DMS114 treated with DMSO at 0.1 percent for 48 hours (cell line): ENCODE measurements at regions not wholly inside any gene's neighbourhood (a gene's known extent, or its start where the extent isn't known, plus 50 kb on each side); places are given as distances from the start of the nearest gene placed in this dataset.
"Not testable (repeated sequence)": the region's sequence is repeated elsewhere in the genome, so short reads cannot be mapped to it uniquely, and the experiment has no call there.

Experiments used
- DNase-seq: peaks from one replicate; lab custom pipeline; 2025; ENCODE audit not compliant: unreplicated experiment; lab: John Stamatoyannopoulos, UW

DNA sequence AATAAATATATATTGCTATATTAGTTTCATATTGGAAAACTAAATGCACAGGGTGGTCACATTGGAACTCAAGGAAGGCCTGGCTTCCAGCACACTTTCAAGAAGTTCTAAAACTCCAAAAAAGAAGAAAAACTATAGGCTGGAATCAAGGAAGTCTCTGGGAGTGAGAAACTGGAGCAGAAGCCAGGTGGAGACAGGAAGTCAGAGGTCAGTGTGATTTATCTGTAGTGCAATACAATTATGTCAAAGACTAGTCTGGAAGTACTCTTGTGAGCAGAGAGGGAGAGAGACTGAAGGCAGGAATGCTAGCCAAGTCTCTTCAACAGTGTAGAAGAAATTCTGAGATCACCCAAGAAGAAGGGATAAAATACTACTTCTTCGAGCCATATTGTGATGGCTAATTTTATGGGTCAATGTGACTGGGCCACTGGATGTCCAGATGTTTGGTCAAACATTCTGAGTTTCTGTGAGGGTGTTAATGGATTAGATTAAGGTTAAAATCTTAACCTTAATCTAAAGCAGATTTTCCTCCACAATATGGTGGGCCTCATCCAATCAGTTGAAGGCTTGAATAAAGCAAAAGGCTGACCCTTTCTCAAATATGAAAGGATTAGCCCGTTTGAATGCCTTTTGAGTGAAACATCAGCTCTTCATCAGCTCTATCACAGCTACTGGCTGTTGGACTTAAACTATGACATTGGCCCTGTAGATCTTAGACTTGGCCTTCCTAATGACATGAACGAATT lies 208.0 kb downstream of the TDRD15 start:
- DNase-seq: no peak

DNA sequence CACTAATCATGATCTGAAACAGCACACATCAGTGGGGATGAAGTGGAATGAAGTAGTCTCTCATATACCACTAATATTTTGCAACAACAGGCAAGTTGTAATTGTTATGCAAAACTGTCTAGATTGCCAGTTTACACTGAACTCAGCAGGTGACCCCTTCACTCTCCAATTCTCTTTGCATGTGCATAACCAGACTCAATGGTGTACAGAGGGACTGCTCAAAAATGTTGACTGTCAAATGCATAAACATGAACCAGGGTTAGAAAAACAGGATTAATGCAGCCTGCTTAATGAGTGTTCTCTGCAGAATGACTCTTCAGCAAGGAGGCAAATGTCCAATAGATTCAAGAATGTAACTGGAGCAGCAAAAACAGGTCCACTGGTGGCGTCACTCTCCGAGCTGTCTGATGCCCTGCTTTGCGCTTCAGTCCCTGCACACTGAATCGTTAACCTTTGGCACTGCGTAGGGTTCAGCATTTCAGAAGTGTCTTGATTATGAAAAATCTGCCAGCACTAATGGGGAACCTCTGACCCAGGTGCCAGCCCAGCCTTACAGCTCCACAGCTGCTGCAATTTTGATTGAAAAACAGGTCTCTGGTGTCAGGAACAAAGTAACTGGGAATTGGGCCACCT lies 209.3 kb downstream of the TDRD15 start:
- DNase-seq: no peak

DNA sequence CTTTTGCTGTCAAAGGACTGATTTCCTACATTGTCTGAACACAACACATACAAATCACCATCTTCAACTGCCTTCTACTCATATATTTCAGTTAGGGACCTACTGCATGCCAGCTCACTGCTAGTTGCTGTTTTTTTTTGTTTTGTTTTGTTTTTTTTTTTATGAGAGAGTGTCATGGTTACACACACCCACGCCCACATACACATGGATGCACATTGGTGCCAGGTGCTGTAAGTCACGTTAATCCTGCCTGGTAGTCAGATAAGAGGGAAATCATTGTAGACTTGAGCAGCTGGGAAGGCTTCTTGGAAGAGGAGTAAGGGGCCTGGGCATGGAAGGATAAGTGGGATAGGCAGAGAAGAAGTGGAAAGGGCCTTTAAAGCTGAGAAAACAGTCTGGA lies 209.9 kb downstream of the TDRD15 start:
- no peak for DNase-seq

DNA sequence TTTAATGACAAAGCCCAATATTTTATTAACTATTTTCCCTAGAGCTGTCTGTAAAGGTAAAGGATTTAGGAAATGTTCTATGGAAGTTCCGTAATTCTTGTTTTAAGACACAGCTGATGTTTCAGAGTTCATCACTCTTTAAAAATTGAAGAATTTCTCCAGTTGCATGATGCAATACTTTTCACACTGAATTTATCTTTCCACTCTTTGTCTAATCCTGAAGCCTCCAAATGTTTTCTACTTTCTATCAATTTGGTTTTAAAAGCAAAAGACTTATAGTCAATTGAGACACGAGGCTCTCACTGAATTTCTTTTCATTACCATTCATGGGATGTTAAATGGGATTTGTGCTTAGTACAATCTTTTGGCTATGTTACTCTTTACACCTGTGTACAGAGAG lies 223.2 kb downstream of the TDRD15 start:
- no peak for DNase-seq

DNA sequence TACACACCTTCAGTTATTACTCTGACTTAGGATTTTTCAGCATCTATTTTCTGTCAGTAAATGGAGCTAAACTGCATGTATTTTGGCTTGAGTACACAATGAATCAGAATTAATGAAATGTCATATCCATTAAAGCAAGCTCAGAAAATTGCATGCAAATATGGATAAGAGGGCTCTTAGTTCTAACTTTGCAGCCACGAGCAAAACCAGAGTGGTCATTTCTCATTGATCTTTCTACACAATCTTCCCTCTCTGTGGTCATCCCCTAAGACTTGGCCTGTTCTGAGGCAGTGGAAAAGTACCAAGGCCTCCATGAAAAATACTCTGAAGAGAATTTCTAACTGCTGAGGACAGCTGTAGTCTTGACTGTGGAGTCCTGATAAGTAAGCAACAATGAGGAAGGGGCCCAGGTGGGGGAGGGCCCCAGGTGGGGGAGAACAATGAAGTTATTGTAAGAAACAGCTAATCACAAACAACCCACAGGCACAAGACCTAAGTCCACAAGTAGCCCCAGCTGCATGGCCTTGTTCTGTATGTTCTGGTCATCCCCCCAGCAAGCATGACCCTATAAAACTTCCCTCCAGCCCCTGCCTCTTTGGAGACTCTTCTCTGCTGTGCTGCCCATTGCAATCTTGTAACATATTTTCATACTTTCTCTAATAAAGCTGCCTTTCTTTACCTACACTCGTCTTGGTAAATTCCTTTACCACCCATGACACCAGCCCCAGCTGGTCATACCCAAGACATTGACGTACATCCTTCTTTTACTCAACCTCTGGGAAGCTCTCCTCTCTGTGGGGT lies 230.3 kb downstream of the TDRD15 start:
- DNase-seq: no peak

DNA sequence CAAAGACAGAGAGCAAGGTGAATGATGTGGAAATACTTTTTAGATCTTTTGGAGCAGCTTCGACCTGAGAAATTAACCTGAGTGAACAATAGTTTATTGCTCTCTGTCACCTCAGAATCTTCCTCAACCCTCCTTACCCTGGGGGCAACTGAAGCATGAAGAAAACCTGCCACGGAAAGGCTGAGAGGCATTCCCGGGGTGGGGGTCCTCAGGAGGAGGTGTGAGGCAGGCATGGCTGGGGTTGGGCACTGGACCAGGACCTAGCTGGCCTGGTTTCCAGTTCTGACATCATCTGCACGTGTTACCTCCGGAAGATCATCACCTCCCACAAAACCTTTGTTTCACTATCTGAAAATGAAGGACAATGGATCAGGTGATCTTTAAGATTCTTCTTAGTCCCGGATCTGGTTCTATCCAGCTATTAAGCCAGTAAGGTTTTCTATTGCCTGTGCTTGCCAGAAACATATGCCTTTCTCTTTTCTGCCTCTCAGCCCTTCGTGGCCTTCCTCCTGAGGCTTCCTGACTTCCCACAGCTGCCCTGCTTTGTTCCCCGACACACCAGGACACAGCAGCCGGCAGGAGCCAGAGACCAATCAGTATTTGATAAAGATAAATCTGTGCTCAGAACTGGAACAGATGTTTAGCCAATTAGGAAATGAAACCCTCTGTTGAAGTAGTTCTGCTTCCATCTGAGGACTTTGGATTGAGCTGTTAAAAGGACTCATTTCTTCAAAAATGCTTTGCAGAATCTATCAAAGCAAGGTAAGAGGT lies 232.5 kb downstream of the TDRD15 start:
- no peak for DNase-seq

DNA sequence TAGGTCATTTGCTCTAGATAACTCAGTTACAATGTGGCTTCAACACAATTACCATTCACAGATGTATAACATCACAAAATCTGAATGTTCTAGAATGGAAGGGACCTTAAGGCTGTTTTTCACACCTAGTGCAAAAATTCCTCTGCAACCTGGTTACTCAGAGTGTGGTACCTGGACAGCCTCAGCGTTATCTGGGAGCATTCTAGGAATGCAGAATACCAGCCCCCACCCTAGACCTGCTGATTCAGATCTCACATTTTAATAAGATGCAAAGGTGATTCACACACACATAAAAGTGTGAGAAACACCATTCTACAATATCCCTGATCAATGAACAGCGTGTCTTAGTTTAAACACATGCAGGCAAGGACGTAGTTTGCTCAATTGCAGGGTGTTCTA lies 233.1 kb downstream of the TDRD15 start:
- DNase-seq: no peak

DNA sequence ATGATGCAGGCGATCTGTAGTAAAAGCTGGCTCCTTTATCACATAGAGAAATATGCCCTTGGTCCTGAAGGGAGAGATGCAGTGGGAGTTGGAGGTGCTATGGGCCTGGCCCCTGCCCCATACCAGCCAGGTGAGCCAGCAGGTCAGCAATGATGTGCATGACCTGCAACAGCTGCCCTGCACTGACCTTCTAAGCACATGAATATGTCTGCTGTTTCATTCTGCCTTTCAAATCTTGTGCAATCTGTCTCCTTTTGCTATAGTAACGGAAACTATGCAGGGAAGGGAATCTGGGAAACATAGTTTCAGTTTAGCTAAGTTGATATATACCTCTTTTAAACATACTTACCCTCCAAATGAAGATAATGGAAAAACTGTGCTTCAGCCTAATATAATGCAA lies 235.2 kb downstream of the TDRD15 start:
- DNase-seq: no peak

DNA sequence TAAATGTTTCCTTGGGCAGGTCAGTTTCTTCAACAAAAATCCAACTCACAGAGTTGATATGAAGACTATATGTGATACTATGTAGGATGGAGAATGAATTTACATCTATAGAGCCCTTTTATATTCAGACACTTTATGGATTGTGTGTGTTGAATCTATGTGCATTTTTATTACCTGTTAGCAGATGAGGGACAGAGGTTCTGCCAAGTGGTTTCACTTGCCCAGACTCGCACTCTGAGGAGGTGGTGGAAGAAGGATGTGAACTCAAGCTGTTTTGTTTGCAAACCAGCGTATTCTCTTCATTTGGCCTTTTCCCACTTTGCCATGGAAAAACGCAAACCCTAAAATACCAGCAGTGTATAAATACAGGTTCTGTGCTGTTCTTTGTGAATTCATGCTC lies 237.6 kb downstream of the TDRD15 start:
- no peak for DNase-seq

DNA sequence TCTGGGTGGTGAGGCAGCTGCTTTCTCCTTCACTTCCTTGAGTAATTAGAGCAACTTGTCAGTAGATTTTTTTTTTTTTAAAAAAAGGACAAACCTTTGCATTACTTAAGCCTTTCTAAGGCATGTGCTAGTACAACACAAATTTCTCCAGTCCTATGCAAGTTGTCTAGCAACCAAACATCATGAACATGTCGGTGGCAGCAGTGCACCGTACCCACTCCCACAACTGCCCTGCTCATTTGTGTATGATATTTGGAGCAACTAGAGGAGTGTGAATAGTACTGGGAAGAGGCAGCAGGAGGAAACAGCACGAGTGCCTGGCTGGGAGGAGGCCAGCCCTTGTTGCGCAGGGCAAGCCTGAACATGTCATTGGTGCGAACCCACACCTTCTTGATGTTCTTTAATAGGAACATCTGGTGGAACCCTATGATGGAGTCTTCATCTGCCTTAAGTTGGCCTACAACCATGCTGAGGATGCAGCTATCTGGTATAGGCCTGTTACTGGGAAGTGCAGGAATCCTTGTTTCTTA lies 238.3 kb downstream of the TDRD15 start:
- no peak for DNase-seq

DNA sequence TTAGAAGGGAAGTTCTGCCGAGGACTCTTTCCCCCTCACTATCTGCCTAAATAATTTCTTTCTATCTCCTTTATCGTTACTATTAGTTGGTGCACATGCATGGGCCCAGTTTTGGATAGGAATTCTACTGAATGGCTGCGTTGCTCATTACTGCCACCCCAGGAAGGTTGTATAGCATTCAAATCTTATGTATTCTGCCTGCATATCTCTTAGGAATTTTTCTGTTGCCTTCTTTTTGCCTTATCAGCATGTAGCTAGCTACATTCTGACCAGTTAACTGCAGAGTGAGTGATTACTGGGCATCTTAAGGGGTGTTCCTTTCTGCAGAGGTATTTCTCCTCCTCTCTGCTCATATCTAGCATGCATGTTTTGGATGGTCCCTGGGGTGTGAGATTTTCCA lies 239.6 kb downstream of the TDRD15 start:
- no peak for DNase-seq

DNA sequence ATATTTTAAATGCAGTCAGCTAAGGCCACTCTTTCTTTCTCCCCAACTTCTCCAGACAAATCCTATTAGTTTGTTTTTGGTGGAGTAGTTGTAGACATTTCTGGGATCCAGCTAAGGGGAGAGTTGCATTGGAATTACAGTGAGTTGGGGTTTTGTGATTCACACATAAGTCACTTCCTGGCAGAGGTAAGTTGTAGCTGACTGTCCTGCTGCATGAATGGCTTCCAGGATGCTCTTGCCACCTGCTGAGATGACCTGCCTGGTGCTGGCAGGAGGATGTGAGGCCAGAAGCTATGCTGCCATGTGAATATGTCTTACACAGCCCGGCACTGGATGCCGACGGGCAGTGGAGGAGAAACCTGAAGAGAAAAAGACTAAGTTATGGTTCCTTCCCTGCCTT lies 243.7 kb downstream of the TDRD15 start:
- DNase-seq: no peak

DNA sequence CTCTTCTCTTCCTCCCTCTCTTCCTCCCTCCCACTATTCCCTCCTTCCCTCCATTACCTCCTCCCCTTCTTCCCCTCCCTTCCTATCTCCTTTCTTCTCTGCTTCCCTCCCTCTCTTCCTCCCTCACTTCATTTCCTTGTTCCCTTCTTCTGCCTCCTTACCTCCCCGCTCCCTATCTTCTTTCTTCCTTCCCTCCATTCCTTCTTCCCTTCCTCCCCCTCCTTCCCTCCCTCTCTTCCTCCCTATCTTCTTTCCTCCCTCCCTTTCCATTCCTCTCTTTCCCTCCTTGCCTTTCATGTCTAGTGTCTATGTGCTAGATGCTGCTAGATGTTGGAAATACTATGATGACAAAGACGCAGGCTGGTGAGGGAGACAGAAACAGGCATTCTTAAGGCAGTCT lies 246.0 kb downstream of the TDRD15 start:
- DNase-seq: no peak

DNA sequence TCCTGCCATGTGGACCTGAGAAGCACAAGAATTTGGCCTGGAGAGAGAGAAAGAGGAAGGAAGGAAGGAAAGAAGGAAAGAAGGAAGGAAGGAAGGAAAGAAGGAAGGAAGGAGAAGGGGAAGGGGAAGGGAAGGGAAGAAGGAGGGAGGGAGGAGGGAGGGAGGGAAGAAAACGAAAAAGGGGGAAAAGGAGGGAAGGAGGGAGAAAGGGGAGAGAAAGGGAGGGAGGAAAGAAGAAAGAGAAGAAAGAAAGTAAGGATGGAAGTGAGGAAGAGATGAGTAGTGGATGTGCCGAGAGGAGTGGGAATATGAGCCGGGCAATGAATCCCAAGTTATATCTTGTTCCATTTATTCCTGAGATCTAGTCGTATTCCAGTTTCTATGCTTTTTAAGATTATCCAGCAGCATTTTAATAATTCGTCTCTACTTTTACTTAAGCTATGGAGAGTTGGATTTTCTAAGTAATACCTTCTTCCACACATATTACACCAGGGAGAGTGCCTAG lies 247.8 kb downstream of the TDRD15 start:
- no peak for DNase-seq

DNA sequence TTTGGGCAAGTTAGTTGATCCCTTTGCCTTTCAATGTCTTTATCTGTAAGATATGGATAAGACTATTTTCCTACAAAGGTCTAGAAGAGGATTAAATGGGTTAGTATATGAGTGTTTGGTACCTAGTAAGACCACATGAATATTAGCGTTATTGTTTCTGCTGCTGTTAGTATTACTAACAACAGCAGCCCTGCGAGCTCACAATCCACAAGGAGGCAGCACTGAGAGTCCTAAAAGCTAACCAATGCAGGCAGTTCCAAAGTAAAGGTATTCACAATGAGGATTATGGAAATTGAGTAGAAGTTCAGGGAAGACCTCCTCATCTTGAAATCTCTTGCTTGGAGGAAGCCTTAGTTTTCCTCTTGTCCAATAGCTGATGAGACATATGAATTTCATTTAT lies 248.9 kb downstream of the TDRD15 start:
- no peak for DNase-seq

DNA sequence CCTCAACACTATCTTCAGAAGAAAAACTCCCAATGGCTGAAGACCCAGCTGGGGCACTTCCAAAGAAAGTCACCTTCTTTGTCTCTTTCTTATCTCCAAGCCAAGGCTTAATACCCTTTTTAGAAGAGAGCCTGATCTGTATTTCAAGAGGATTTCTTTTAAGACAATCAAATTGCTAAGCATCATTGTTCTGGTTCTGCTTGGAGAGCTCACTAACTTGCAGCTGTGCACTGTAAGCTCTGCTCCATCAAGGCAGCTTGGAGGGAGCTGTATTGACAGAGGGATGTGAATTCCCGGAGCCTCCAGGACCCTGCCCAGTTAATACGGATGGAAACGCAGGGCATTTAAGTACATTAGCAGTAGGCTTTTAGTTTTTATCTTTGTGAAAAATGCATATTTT lies 253.1 kb downstream of the TDRD15 start:
- no peak for DNase-seq

DNA sequence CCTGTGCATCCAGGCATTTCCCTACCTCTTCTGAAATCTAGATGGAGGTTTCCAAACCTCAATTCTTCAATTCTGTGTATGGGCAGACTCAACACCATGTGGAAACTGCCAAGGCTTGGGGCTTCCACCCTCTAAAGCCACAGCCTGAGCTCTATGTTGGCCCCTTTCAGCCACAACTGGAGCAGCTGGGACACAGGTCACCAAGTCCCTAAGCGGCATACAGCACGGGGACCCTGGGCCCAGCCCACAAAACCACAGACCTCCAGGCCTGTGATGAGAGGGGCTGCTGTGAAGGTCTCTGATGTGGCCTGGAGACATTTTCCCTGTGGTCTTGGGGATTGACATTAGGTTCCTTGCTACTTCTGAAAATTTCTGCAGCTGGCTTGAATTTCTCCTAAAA lies 255.4 kb downstream of the TDRD15 start:
- no peak for DNase-seq

DNA sequence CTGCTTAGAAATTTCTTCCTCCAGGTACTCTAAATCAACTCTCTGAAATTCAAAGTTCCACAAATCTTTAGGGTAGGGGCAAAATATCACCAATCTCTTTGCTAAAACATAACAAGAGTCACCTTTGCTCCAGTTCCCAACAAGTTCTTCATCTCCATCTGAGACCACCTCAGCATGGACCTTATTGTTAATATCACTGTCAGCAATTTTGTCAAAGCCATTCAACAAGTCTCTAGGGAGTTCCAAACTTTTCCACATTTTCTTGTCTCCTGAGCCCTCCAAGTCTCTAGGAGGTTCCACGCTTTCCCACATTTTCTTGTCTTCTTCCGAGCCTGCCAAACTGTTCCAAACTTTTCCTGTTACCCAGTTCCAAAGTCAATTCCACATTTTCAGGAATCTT lies 255.9 kb downstream of the TDRD15 start:
- not testable (repeated sequence) for DNase-seq

DNA sequence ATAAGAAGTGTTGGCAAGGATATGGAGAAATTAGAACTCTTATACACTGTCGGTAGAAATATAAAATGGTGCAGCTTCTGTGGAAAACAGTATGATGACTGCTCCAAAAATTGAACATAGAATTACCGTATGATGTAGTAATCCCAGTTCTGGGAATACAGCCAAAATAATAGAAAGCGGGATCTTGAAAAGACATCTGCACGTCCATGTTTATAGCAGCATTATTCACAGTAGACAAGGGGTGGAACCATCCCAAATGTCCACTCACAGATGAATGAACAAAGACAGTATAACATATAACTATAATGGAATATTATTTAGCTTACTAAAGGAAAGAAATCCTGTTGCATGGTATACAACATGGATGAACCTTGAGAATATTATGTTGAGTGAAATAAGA lies 257.7 kb downstream of the TDRD15 start:
- DNase-seq: no peak

DNA sequence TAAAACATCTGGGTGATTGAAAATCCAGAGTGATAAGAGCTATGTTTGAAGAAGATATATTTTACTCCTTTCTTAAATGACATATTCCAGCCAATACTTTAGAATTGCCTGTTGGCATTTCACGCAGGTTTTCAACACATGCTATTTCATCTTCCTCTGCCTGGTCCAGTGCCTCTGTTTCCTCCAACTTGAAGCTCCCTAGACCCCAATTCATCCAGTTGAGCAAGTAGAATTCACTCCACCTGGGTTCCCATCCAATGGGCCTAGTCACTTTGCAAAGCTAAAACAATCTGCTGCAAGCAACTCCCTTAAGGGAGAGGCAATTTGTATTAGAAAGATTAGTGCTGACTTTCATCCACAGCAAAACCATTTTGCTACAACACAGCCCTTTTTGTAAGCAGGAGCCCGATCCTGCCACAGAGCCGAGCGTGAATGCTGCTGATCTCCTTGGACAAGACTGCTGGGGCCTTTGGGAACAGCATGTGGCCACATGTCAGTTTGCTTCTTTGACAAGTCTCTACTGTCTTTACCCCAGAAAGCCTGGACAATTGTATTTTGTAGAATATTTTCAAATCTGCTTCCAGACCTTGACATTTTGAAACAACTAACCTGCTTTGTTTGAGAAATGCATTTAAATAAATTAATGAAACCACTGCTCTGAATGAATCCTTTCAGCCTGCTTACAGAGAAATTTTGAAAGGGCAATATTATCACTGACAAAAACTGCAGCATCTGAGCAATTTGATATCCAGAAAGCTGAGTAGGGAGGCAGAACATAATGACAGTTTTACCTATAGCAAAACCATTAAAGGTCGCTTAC lies 259.1 kb downstream of the TDRD15 start:
- no peak for DNase-seq
